Neuronal stem cell (in vitro differentiated cells): ENCODE measurements at regions not wholly inside any gene's neighbourhood (a gene's known extent, or its start where the extent isn't known, plus 50 kb on each side); places are given as distances from the start of the nearest gene placed in this dataset.
A peak's percentile ranks its signal among the peaks of the same experiment; 100 is the strongest.

Source experiments
- DNase-seq: peaks from one replicate; pipeline ENCODE4 v3.0.0-alpha.2; 2013; ENCODE audit warnings: low spot score
- H2AFZ ChIP-seq: one replicate; pipeline ENCODE4 v1.6.1; 2013; ENCODE audit warnings: mild to moderate bottlenecking, low read length, inconsistent platforms
- H2AK5ac ChIP-seq: 2 replicates; pipeline ENCODE4 v1.6.1; 2013; ENCODE audit warnings: low read depth, mild to moderate bottlenecking, inconsistent platforms, low read length, moderate library complexity, mixed read lengths
- H2BK120ac ChIP-seq: 2 replicates; pipeline ENCODE4 v1.6.1; 2013; ENCODE audit warnings: low read depth, mild to moderate bottlenecking, inconsistent platforms, low read length, moderate library complexity, mixed read lengths
- H2BK12ac ChIP-seq: one replicate; pipeline ENCODE4 v1.6.1; 2013; ENCODE audit warnings: low read length, inconsistent platforms
- H2BK15ac ChIP-seq: 2 replicates; pipeline ENCODE4 v1.6.1; 2013; ENCODE audit warnings: mild to moderate bottlenecking, low read length, inconsistent platforms, mixed read lengths
- H2BK5ac ChIP-seq: one replicate; pipeline ENCODE4 v1.6.1; 2013; ENCODE audit warnings: inconsistent platforms, mild to moderate bottlenecking, low read length, moderate library complexity
- H3K14ac ChIP-seq: one replicate; pipeline ENCODE4 v1.6.1; 2013; ENCODE audit warnings: low read length, inconsistent platforms
- H3K18ac ChIP-seq: 2 replicates; pipeline ENCODE4 v1.6.1; 2013; ENCODE audit warnings: low read length, inconsistent platforms
- H3K23ac ChIP-seq: 2 replicates; pipeline ENCODE4 v1.6.1; 2013; ENCODE audit warnings: low read depth, mild to moderate bottlenecking, mixed read lengths, low read length, inconsistent platforms; ENCODE audit not compliant: poor library complexity
- H3K27ac ChIP-seq: replicated peaks from 3 replicates; pipeline ENCODE4 v1.5.1; 2013; ENCODE audit warnings: low read length, inconsistent platforms
- H3K27me3 ChIP-seq, 3 experiments: 2 replicates each; pipeline ENCODE4 v1.6.1; 2013; ENCODE audit warnings: low read length in 3 of 3, mild to moderate bottlenecking in 2 of 3, inconsistent platforms in 1 of 3, low read depth in 1 of 3, mixed read lengths in 1 of 3, moderate library complexity in 1 of 3; ENCODE audit not compliant: control insufficient read depth in 3 of 3, insufficient read depth in 3 of 3
- H3K36me3 ChIP-seq, 2 donors: replicated peaks in 1 of 2; 2 replicates each; pipeline ENCODE4 v1.6.1; 2013; ENCODE audit warnings: low read length in 2 of 2; ENCODE audit not compliant: control insufficient read depth in 2 of 2, insufficient read depth in 2 of 2
- H3K4ac ChIP-seq: 2 replicates; pipeline ENCODE4 v1.6.1; 2013; ENCODE audit warnings: inconsistent platforms, mild to moderate bottlenecking, low read length, moderate library complexity
- H3K4me1 ChIP-seq, 2 donors: 1 replicate in 1 of 2; 2 replicates in 1 of 2; pipeline ENCODE4 v1.6.1; 2013; ENCODE audit warnings: low read length in 2 of 2, low read depth in 1 of 2; ENCODE audit not compliant: control insufficient read depth in 2 of 2, insufficient read depth in 1 of 2
- H3K4me2 ChIP-seq: one replicate; pipeline ENCODE4 v1.6.1; 2013; ENCODE audit warnings: mild to moderate bottlenecking, low read length, inconsistent platforms; ENCODE audit not compliant: insufficient read depth, poor library complexity, severe bottlenecking
- H3K4me3 ChIP-seq, 2 donors: 2 replicates each; pipeline ENCODE4 v1.5.1; 2013; ENCODE audit warnings: low read length in 2 of 2, mild to moderate bottlenecking in 2 of 2, inconsistent platforms in 1 of 2, moderate library complexity in 1 of 2
- H3K79me1 ChIP-seq: one replicate; pipeline ENCODE4 v1.6.1; 2013; ENCODE audit warnings: low read depth, mild to moderate bottlenecking, inconsistent platforms, low read length, moderate library complexity
- H3K9ac ChIP-seq: one replicate; pipeline ENCODE4 v1.6.1; 2013; ENCODE audit warnings: mild to moderate bottlenecking, low read depth, low read length, inconsistent platforms; ENCODE audit not compliant: poor library complexity
- H3K9me3 ChIP-seq, 2 donors: replicated peaks in 1 of 2; 2 replicates each; pipeline versions ENCODE3 to v1.6.1; 2013; ENCODE audit warnings: low read length in 2 of 2, mild to moderate bottlenecking in 2 of 2, inconsistent platforms in 1 of 2, low read depth in 1 of 2, mixed read lengths in 1 of 2, moderate library complexity in 1 of 2; ENCODE audit not compliant: control insufficient read depth in 2 of 2, insufficient read depth in 1 of 2
- H4K8ac ChIP-seq: one replicate; pipeline ENCODE4 v1.6.1; 2013; ENCODE audit warnings: low read depth, mild to moderate bottlenecking, inconsistent platforms, low read length, moderate library complexity
- H4K91ac ChIP-seq: one replicate; pipeline ENCODE4 v1.6.1; 2013; ENCODE audit warnings: low read length, low read depth, mild to moderate bottlenecking, inconsistent platforms; ENCODE audit not compliant: poor library complexity
- WGBS, 2 donors: extraction: QIAGEN DNeasy Blood & Tissue Kit; methylation state at CpG; one replicate each; pipeline ENCODE4 v1.1.7; 2013; ENCODE audit warnings: missing lambda C conversion rate in 2 of 2, mixed read lengths in 1 of 2; ENCODE audit not compliant: insufficient read length in 2 of 2, insufficient replicate concordance in 1 of 2; ENCODE audit errors: extremely low coverage in 2 of 2; 5-methylcytosine and 5-hydroxymethylcytosine counted together

DNA sequence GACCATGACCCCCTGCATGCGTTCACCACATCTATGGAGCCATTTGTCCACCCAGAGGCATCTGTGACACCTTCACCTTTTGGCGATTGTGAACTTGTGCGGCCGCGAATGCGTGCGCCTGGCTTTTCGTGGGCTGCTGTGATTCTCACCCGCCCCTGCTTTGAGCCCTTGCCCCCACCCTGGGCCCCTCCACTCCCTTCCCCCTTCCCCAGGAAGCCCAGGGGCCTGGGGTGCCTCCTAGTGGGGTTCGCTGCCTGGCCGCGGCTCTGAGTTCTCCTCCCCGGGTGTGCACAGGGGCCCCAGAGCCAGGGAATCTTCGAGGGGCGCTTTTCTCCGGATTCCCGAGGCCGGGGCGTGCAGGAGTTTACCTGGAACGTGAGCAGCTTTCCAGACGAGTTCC, 97.9 kb upstream of the ACTRT2 start:
- Histone ChIP-seq H3K14ac (no peak overlapping the region), H3K36me3 (no peaks in the 10 kb centered on the region), H3K4me1 (no peaks in the 10 kb centered on the region), H2AFZ (no peak overlapping the region), H2BK12ac (no peak overlapping the region), H3K4me3 (no peak overlapping the region), H2BK5ac (no peak overlapping the region), H3K23ac (peak overlapping the region; percentile 46), H3K9ac (no peak overlapping the region), H4K8ac (no peak overlapping the region), H2AK5ac (no peak overlapping the region), H3K27me3 (peaks cover 0 to 49% (median 0%) of the 10 kb centered on the region in 3 experiments), H3K79me1 (peaks cover 2% of the 10 kb centered on the region), H3K4me2 (no peak overlapping the region), H4K91ac (no peak overlapping the region), H3K4ac (no peak overlapping the region), H2BK120ac (no peak overlapping the region), H3K9me3 (peaks cover 0 to 2% of the 10 kb centered on the region in 2 donors), H3K27ac (no peak overlapping the region), H2BK15ac (no peak overlapping the region), H3K18ac (no peak overlapping the region)
- DNase-seq = no peak
- no CpG with 5 or more reads among the region's 21 CpGs for WGBS, 2 donors

GRCh38 chr1:2925291-2925690, 96.0 kb upstream of the ACTRT2 start:
- Histone ChIP-seq H2AK5ac (no peak overlapping the region), H2AFZ (no peak overlapping the region), H3K4ac (no peak overlapping the region)

DNA sequence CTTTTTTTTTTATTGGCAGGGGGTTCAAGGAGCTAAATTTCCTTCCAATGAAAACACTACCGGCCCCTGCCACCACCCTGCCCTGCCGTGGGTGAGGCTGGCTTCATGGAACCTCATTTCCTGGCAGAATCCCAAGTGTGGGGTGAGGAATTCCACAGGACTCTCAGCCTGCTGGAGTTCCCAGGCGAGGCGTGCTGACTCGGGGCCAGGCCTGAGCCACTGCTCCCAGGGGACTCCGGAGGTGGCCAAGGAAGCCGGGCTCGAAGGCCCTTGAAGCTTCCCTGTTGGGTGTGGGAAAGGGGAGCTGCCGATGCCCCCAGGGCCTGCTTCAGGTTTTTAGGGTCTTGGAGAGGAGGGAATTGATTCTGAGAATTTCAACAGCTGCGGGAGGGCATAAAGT, 95.3 kb upstream of the ACTRT2 start:
- Histone ChIP-seq H2AFZ (no peak overlapping the region), H2BK12ac (no peak overlapping the region), H4K91ac (no peak overlapping the region), H3K4me1 (no peaks in the 10 kb centered on the region), H3K14ac (no peak overlapping the region), H3K79me1 (peaks cover 2% of the 10 kb centered on the region), H3K23ac (no peak overlapping the region), H3K4me3 (no peak overlapping the region), H4K8ac (no peak overlapping the region), H2AK5ac (no peak overlapping the region), H3K18ac (peak overlapping the region; percentile 38), H2BK15ac (no peak overlapping the region), H3K4me2 (no peak overlapping the region), H2BK5ac (no peak overlapping the region), H3K4ac (no peak overlapping the region), H3K27ac (no peak overlapping the region), H2BK120ac (no peak overlapping the region), H3K9me3 (peaks cover 0 to 4% of the 10 kb centered on the region in 2 donors), H3K27me3 (peaks cover 0 to 64% (median 0%) of the 10 kb centered on the region in 3 experiments), H3K36me3 (no peaks in the 10 kb centered on the region), H3K9ac (no peak overlapping the region)
- DNase-seq = no peak
- no CpG with 5 or more reads among the region's 10 CpGs for WGBS, 2 donors

More at GRCh38 chr1:2925291-2925690, 96.0 kb upstream of the ACTRT2 start:
- Histone ChIP-seq H4K8ac (no peak overlapping the region), H3K36me3 (no peaks in the 10 kb centered on the region), H2BK120ac (no peak overlapping the region), H2BK5ac (no peak overlapping the region), H3K4me3 (no peak overlapping the region), H3K4me2 (no peak overlapping the region), H3K14ac (no peak overlapping the region), H3K27ac (no peak overlapping the region), H3K18ac (no peak overlapping the region), H3K9me3 (peaks cover 0 to 4% of the 10 kb centered on the region in 2 donors), H2BK15ac (no peak overlapping the region), H3K4me1 (no peaks in the 10 kb centered on the region), H3K23ac (no peak overlapping the region), H2BK12ac (no peak overlapping the region), H4K91ac (no peak overlapping the region), H3K79me1 (peaks cover 2% of the 10 kb centered on the region), H3K9ac (no peak overlapping the region), H3K27me3 (peaks cover 0 to 58% (median 0%) of the 10 kb centered on the region in 3 experiments)
- WGBS, 2 donors = no CpG with 5 or more reads among the region's 13 CpGs
- DNase-seq = no peak

DNA sequence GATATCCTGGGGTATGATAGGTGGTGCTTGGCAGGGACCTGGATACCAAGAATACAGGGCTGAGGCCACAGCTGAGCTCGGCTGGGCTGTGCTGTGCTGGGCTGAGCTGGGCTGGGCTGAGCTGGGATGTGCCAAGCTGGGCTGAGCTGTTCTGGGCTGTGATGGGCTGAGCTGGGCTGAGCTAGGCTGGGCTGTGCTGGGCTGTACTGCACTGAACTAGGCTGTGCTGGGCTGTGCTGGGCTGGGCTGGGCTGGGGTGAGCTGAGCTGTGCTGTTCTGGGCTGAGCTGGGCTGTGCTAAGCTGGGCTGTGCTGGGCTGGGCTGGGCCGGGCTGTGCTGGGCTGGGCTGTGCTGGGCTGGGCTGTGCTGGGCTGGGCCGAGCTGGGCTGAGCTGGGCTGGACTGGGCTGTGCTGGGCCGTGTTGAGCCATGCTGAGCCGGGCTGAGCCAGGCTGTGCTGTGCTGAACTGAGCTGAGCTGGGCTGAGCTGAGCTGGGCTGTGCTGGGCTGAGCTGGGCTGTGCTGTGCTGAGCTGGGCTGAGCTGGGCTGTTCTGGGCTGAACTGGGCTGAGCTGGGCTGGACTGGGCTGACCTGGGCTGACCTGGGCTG, 94.7 kb upstream of the ACTRT2 start:
- peak overlapping the region; percentile 97 for H3K14ac ChIP-seq
- H2BK5ac ChIP-seq = no peak overlapping the region
- no peak overlapping the region for H3K4me3 ChIP-seq
- H3K4ac ChIP-seq = peak overlapping the region; percentile 23
- H2BK12ac ChIP-seq = peak overlapping the region; percentile 58
- H3K79me1 ChIP-seq = peaks cover 2% of the 10 kb centered on the region
- peak overlapping the region; percentile 80 for H3K23ac ChIP-seq
- peak overlapping the region; percentile 85 for H3K18ac ChIP-seq
- H3K9ac ChIP-seq = peak overlapping the region; percentile 9
- no peak overlapping the region for H4K91ac ChIP-seq
- no peaks in the 10 kb centered on the region for H3K4me1 ChIP-seq
- peaks cover 0 to 70% (median 0%) of the 10 kb centered on the region in 3 experiments for H3K27me3 ChIP-seq
- H4K8ac ChIP-seq = peak overlapping the region; percentile 65
- H2AFZ ChIP-seq = no peak overlapping the region
- H2AK5ac ChIP-seq = peak overlapping the region; percentile 84
- H3K4me2 ChIP-seq = no peak overlapping the region
- no peak overlapping the region for H2BK120ac ChIP-seq
- WGBS, 2 donors = no CpG with 5 or more reads among the region's 5 CpGs
- H3K27ac ChIP-seq = no peak overlapping the region
- no peak for DNase-seq
- peaks cover 0 to 4% of the 10 kb centered on the region in 2 donors for H3K9me3 ChIP-seq
- H3K36me3 ChIP-seq = no peaks in the 10 kb centered on the region
- no peak overlapping the region for H2BK15ac ChIP-seq
